Stimulated activated naive CD8-positive, alpha-beta T cell treated with anti-CD3 and anti-CD28 coated beads, Interleukin-15, amount 100 ng/mL, for 72 hours (primary cell): ENCODE measurements at regions not wholly inside any gene's neighbourhood (a gene's known extent, or its start where the extent isn't known, plus 50 kb on each side); places are given as distances from the start of the nearest gene placed in this dataset.

Experiments
- ATAC-seq: fragments of 150-1000 bp; cut with Tn5 transposase; 2 replicates; pipeline ENCODE4 v1.10.0; 2021; ENCODE audit warnings: mild to moderate bottlenecking, moderate library complexity
- DNase-seq, 2 donors: peaks; one replicate each; pipeline ENCODE4 v3.0.0; 2021 to 2022
- H3K27ac Mint-ChIP-seq, 2 donors: one replicate each; pipeline ENCODE4 v1.8.0; 2022; ENCODE audit warnings: mild to moderate bottlenecking in 2 of 2, mixed read lengths in 2 of 2, moderate library complexity in 2 of 2
- H3K27me3 Mint-ChIP-seq: one replicate; pipeline ENCODE4 v1.8.0; 2022; ENCODE audit warnings: mixed read lengths
- H3K4me1 Mint-ChIP-seq: one replicate; pipeline ENCODE4 v1.8.0; 2022; ENCODE audit warnings: mild to moderate bottlenecking, mixed read lengths
- H3K4me3 Mint-ChIP-seq, 2 donors: one replicate each; pipeline ENCODE4 v1.8.0; 2022; ENCODE audit warnings: mild to moderate bottlenecking in 2 of 2, mixed read lengths in 2 of 2, moderate library complexity in 1 of 2
- H3K9me3 Mint-ChIP-seq, 2 donors: one replicate each; pipeline ENCODE4 v1.8.0; 2022; ENCODE audit warnings: mixed read lengths in 2 of 2

DNA sequence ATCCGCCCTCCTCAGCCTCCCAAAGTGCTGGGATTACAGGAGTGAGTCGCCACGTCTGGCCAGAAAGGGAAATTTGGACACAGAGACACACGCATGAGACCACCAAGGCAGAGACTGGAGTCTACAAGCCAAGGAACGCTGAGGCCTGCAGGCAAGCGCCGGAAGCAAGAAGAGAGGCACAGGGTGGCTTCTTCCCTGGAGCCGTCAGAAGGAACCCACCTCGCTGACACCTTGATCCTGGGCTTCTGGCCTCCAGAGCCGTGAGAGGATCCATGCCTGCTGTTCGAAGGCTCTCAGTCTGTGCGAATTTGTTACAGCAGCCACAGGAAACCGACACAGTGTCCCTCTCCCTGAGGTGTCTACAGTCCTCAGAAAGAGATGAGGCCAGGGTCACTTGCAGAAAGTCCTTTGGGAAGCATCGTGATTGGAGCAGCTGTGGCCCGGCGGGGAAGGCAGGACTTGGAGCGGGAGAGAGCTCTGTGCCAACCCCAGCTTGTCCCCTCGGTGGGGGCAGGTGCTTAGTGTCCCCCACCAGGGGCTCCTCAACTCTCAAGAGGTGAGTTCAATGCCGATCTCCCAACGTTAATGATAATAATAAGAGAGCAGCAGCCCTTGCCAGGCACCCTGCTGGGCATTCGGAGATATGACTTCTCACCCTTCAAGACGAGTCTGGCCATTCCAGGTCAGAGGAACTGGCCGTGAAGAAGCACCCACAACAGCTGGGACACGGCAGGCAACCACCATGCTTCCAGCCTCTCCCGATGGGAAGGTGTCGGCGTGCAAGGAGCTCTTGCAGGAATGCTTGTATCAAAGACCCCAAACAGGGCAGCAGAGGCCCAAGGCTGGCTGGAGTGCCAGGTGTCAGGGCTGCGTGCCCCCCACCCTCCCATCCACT, 68.4 kb upstream of the TNRC6C start:
- ATAC-seq = no peak
- Mint-ChIP-seq H3K9me3 (no peaks in the 10 kb centered on the region), H3K4me3 (no peak overlapping the region), H3K4me1 (peaks cover 69% of the 10 kb centered on the region), H3K27me3 (peaks cover 28% of the 10 kb centered on the region), H3K27ac (no peak overlapping the region)
- no peak for DNase-seq

DNA sequence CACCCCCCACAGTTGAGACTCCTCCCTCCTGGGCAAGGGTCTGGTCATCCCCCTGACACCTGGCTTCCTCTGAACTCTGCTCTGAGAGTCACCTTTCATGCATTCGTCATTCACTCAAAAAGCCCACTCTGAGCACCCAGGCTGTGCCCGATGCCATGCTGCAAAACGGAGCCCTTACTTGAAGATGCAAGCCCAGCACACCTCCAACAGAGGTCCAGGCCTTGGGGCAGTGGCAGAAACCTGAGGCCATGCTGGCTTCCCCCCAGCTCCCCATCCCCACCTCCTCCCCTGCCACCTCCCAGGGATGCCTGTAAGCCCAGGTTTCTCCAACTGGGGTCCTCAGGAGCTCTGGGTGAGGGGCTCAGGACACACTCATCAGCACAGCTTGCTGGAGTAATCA, 67.7 kb upstream of the TNRC6C start:
- H3K4me1 Mint-ChIP-seq = peaks cover 65% of the 10 kb centered on the region
- no peaks in the 10 kb centered on the region for H3K9me3 Mint-ChIP-seq
- no peak for ATAC-seq
- peaks cover 28% of the 10 kb centered on the region for H3K27me3 Mint-ChIP-seq
- no peak for DNase-seq
- H3K27ac Mint-ChIP-seq = no peak overlapping the region
- H3K4me3 Mint-ChIP-seq = no peak overlapping the region

DNA sequence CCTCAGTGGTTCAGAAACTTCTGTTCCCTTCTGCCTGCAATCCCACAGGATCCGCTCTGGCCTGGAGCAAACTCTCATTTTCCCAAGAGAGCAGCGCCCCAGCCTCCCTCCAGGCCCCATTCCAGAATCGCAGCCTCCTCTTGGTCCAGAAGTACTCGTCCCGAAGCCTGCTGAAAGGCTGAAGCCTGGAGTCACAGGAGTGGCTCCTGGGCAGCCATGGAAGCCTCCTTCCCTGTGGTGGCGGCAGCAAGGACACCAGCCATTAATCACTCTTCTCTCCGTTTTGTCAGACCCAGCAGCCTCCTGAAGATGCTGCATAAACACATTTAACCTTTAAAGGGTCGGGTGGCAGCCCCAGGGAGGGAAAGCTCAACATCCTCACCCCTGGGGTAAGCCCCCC, 66.9 kb upstream of the TNRC6C start:
- Mint-ChIP-seq H3K4me3 (no peak overlapping the region), H3K27ac (no peak overlapping the region), H3K9me3 (no peaks in the 10 kb centered on the region), H3K27me3 (peaks cover 21% of the 10 kb centered on the region), H3K4me1 (peaks cover 57% of the 10 kb centered on the region)
- no peak for ATAC-seq
- DNase-seq = no peak

DNA sequence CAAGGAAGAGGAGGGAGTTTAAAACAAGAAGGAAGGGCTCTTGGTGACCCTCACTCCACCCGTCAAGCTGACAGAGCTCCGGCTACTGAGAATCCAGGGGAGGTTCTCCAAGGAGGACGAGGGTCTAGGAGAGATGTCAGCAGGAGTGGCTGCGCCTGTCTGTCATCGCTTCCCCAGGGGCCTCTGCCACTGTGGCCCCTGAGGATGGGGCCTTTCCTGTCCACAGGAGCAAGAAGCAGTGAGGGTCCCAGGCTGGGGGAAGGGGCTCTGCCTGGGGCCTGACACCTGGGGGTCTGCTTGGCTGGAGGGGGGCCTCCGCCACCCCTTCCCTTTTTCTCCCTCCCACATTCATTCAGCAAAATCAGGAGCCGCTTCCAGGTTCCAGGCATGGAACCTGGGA, 66.5 kb upstream of the TNRC6C start:
- Mint-ChIP-seq H3K9me3 (no peaks in the 10 kb centered on the region), H3K27me3 (peaks cover 16% of the 10 kb centered on the region), H3K4me1 (peaks cover 53% of the 10 kb centered on the region), H3K4me3 (no peak overlapping the region), H3K27ac (no peak overlapping the region)
- no peak for DNase-seq
- no peak for ATAC-seq

DNA sequence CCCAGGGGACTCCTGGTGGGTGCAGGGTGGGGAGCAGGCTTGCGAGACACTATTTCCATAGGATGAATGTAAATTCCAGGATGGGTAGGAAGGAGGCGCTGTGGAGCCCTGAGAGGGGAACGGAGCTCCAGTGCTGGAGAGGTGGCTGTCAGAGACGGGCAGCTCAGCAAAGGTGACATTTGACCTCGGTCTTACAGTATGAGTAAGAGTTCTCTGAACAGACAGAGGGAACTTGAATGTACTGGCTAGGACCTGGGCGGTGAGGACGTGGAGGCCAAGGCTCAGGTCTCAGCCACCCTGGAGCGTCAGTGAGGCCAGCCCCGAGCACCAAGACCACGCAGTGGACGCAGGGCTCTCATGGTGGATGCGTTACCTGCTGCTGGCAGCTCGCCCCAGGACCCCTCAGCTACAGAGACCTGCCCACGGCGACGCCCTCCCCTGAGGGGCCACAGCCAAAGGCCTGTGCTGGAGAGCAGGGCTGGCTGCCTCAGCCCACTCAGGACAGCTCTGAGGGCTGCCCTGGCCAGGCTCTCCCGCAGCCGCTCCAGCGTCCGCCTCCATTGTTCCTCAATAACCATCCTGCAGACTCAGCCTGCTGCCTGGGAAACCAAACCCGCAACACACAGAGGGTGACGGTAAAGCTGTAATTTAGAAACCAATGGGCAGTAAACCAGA, 65.9 kb upstream of the TNRC6C start:
- ATAC-seq (no peak), DNase-seq (no peak)
- Mint-ChIP-seq H3K27me3 (peaks cover 13% of the 10 kb centered on the region), H3K9me3 (no peaks in the 10 kb centered on the region), H3K27ac (peak overlapping the region in 1 of 2 donors; percentile 27), H3K4me3 (no peak overlapping the region), H3K4me1 (peaks cover 47% of the 10 kb centered on the region)

DNA sequence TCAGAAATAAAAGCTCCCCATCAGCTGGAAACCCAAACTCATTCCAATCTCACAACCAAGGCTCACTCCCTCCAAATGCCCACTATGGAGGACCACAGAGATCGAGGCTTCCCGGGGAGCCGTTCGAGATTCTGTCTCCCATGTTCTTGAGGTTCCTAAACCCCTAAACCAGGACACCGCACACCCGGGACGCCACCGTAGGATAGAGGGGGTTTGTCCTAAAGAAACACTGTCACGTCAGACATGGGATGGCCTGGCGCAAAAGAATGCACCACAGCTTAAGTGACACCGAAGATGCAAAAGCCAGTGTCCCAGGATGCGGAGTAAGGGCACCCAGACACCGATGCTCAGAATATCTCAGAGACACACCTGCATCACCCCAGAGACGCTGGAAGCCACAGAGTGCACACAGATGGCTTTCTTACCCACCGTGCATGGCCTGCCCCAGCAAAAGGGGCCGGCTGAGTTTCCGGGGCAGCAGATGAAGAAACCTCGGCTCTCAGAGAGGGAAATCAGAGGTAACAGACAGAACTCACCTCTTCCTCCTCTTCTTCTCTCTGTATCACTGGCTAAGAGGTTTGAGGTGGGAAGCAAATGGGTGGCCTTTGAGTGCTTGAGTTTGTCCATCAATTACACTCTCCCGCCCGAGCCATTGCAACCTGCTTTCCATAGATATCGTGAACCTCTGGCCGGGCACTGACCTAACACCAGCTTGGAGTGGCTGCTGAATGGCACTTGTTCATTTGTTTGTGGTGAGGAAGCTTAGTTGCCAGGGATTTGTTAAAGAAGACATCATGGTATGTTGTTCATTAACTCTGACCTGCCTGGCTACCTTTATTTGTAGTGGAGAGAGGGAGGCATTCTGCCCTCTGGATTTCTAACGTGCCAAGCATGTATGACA, 65.1 kb upstream of the TNRC6C start:
- Mint-ChIP-seq H3K4me3 (no peak overlapping the region), H3K27ac (peak overlapping the region in 1 of 2 donors; percentile 27), H3K9me3 (no peaks in the 10 kb centered on the region), H3K27me3 (peaks cover 12% of the 10 kb centered on the region), H3K4me1 (peaks cover 44% of the 10 kb centered on the region)
- ATAC-seq = peak; percentile 33
- DNase-seq = no peak

DNA sequence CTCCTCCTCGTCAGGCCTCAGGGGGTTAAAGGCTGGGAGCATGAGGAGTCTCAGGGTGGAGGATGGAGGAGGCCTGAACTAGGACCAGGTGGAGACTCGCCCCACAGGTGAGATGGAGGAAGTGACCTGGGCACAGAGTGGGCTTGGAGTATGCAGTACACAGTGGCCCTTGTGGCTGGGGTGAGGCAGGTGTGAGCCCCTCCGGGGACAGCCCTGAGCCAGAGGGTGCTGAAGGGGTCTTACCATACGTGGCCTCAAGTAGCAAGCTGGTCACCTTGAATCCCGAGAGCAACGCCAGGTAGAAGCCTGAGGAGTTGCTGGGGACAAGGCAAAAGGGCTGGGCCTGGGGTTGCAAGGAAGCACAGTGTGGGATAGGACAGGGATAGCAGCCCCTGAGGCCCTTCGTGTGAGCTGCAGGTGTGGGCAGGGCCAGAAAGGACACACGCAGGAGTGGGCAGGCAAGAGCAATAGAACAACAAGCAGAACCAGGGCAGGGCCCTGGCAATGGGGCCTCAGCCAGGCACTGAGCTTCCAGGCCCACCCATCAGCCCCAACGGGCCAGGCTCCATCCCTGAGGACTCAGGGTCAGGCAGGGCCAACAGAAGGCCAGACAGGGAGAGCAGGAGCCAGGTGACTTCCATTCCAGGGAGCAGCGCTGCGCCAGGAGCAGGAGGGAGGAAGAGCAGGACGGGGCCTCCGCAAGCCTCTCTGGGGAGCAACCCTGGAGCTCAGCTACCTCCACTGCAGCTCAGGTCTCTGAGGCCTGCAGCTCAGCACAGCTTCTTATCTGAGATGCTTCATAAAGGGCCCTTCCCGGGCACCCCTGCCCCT, 64.2 kb upstream of the TNRC6C start:
- Mint-ChIP-seq H3K27ac (no peak overlapping the region), H3K27me3 (peaks cover 2% of the 10 kb centered on the region), H3K4me3 (no peak overlapping the region), H3K9me3 (no peaks in the 10 kb centered on the region), H3K4me1 (peaks cover 44% of the 10 kb centered on the region)
- DNase-seq = no peak
- ATAC-seq = peak; percentile 18

DNA sequence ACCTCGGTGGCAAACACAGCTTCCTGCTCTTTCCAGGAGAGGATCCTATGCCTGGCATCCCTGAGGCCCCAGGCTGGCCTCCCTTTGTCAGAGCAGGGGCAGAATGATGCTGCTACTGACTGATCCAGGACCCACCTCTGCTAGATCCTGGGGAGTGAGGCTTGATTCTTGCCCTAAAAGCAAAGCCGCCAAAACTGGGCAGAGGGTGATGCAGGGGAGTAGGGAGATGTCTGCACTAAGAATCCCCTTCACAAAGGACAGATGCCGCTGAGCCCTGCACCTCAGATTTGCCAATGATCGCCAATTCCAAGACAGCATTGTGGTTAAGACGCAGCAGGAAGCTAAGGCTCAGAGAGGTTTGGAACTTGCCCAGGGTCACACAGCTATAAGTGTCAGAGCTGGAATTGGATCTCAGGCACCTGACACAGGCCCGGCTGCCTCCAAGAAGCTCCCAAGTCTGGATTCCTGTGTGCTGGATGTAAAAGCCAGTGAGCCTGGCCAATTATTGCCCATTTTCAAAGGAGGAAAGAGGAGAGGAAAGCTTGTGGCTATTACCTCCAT, 60.7 kb upstream of the TNRC6C start:
- no peak for DNase-seq
- H3K4me1 Mint-ChIP-seq = peaks cover 35% of the 10 kb centered on the region
- no peak overlapping the region for H3K4me3 Mint-ChIP-seq
- peak overlapping the region in 1 of 2 donors; percentile 59 for H3K27ac Mint-ChIP-seq
- ATAC-seq = no peak
- H3K27me3 Mint-ChIP-seq = no peaks in the 10 kb centered on the region
- no peaks in the 10 kb centered on the region for H3K9me3 Mint-ChIP-seq

DNA sequence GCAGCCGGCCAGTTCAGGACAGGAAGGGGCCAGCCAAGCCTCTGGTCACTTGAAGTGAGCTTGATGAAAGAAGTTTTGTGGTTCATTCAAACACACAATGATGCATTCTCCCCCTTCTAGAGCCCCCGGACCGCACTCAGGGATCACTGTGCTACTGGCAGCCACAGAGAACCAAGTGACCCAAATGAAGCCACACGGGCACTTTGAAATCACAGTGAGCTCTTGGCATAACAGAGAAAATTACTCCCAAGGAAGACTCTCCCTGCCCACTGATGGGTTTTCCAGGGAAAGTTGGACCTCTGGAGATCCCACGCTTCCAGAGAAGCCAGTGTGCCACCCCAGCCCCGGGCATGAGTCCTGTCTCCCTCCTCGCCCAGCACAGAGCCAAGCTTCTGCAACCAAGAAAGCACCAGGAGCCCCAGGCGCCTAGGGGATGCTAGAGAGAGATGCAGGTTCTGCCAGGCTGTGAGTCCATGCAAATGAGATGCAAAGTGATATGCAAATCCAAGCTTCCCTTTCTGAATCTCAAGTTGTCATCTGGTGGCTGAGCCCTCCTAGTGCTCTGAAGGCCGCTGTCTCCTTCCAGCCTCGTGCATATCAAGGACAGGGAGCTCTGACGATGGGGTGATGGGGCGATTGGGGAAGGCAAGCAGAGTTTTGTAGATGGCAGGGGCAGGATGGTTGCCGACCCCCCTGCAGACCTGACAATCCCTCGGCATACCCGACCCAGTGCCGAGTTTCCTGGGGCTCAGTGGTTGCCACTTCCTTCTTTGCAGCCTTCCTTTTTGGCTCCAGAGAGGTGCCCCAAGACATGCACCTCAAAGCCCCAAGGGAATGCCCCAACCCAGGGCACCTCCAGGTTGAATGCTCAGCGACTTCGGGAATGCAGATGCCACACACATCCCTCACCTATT, 59.7 kb upstream of the TNRC6C start:
- Mint-ChIP-seq H3K27me3 (no peaks in the 10 kb centered on the region), H3K27ac (no peak overlapping the region), H3K4me1 (peaks cover 25% of the 10 kb centered on the region), H3K9me3 (no peaks in the 10 kb centered on the region), H3K4me3 (no peak overlapping the region)
- no peak for ATAC-seq
- DNase-seq = no peak

DNA sequence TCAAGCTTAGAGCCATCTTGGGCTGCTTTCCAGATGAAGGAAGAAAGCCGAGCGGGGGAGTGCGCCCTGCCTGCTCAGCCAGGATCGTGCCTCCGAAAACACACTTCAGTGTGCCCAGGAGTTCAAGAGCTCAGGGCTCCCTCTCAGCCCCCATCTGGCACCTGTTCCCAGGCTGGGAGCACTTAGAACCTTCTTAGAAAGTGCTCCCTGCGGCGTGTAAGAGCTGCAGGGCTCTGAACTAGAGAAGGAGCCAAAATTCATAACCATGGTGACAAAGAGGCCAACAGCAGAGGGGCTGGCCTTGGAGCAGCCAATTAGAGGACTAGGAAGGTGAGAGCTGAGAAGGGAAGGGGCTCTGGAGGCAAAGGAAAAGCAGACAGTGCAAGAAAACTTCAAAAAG, 59.0 kb upstream of the TNRC6C start:
- Mint-ChIP-seq H3K9me3 (no peaks in the 10 kb centered on the region), H3K27me3 (no peaks in the 10 kb centered on the region), H3K27ac (no peak overlapping the region), H3K4me1 (peaks cover 19% of the 10 kb centered on the region), H3K4me3 (no peak overlapping the region)
- ATAC-seq = no peak
- no peak for DNase-seq

DNA sequence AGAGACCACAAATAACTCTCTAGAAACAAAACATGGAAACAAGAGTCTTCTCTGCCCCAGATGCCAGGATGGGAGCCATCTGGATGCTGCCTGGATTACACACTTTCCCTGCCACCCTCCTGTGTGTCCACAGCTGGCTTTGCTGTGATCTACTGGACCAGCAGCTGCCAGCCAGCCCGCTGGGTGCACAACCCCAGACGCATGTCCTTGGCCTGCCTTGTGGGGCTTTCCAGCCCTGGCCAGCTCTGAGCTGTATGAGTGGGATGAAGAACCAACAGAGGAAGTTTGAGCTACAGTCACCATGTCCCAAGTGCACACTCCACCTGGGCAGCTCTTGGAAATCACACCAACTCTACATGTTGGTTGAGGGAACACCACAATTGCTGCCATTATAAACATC, 57.0 kb upstream of the TNRC6C start:
- DNase-seq = no peak
- Mint-ChIP-seq H3K27ac (no peak overlapping the region), H3K4me3 (no peak overlapping the region), H3K4me1 (peaks cover 19% of the 10 kb centered on the region), H3K9me3 (no peaks in the 10 kb centered on the region), H3K27me3 (no peaks in the 10 kb centered on the region)
- ATAC-seq = no peak

DNA sequence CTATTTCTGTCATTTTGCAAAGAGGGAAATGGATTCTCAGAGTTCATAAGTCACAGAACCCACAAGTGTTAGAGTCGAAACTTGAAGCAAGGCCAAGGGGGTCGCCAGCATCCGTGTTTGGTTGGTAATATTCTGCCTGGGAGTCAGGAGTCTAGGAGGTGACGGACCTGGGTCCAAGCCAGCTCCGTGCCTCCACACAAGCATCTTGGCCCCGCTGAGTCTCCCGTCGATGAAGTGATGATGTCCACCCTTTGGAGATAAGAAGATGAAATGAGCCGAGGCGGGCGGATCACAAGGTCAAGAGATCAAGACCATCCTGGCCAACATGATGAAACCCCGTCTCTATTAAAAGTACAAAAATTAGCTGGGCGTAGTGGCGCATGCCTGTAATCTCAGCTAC, 53.2 kb upstream of the TNRC6C start:
- H3K4me3 Mint-ChIP-seq = no peak overlapping the region
- DNase-seq (no peak), ATAC-seq (no peak)
- peak overlapping the region in 1 of 2 donors; percentile 17 for H3K27ac Mint-ChIP-seq
- H3K4me1 Mint-ChIP-seq = peaks cover 6% of the 10 kb centered on the region
- no peaks in the 10 kb centered on the region for H3K27me3 Mint-ChIP-seq
- H3K9me3 Mint-ChIP-seq = no peaks in the 10 kb centered on the region

DNA sequence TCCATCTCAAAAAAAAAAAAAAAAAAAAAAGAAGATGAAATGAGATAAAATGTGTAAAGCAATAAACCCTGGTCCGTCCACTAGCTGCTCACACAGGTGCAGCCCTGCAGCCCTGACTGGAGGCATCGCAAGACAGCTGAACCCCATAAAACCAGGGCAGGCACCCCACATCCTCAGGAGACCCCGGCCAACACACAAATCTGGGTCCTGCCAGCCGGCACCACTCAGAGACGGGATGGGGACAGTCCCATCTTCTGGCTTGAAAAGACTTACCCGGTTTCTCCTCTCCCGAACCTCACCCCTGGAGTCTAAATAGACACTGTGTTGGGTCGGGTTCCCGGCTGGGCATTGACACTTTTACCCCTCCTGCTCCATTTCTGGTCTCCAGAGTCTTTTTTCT, 52.7 kb upstream of the TNRC6C start:
- Mint-ChIP-seq H3K27ac (no peak overlapping the region), H3K9me3 (no peaks in the 10 kb centered on the region), H3K4me3 (no peak overlapping the region), H3K27me3 (no peaks in the 10 kb centered on the region), H3K4me1 (peaks cover 6% of the 10 kb centered on the region)
- DNase-seq (no peak), ATAC-seq (no peak)

DNA sequence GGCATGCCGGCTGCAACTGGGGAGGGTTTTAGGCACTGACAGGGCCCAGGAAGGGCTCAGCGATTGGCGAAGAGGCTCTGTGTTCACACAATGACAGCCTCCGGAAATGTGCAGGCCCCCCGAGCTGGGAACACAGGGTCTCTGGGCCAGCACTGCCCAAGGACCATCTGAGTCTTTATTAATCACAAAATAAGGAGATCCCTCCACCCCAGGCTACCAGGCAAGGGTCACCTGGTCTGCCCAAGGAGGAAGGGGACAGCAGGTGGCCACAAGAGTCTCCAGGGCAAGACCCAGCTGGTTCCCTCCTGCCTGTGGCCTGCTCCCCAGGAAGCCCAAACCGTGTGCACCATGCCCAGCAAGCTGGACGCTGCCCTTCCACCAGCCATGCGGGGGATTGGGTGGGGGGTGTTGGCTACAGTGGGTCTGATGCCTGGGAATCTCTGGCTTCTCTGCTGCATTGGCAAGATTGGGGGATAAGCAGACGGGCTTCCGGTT, 52.1 kb upstream of the TNRC6C start:
- Mint-ChIP-seq H3K4me1 (peaks cover 3% of the 10 kb centered on the region), H3K4me3 (no peak overlapping the region), H3K27me3 (no peaks in the 10 kb centered on the region), H3K27ac (peak overlapping the region in 1 of 2 donors; percentile 48), H3K9me3 (no peaks in the 10 kb centered on the region)
- ATAC-seq (no peak), DNase-seq (no peak)
